ENCODE measurements at regions not wholly inside any gene's neighbourhood (a gene's known extent, or its start where the extent isn't known, plus 50 kb on each side); places are given as distances from the start of the nearest gene placed in this dataset.

GRCh38 chr3:182233405-182233804, 521.7 kb downstream of the SOX2 start:
- ATAC-seq (ENCODE audit: insufficient number of reproducible peaks, low FRiP score, low read depth), result no peak
- H3K4me1 ChIP-seq (ENCODE audit: control insufficient read depth in 1 of 2, low read depth in 2 of 2), result no peaks in the 10 kb centered on the region
- H3K4me3 ChIP-seq, result no peak overlapping the region
- DNase-seq (ENCODE audit: low spot score), result no peak
- no peaks in the 10 kb centered on the region for H3K27me3 ChIP-seq (replicated peaks; ENCODE audit: insufficient read depth)
- H3K36me3 ChIP-seq, result no peaks in the 10 kb centered on the region
- no peaks in the 10 kb centered on the region for H3K9me3 ChIP-seq
- H3K27ac ChIP-seq, result no peak overlapping the region
- TF ChIP-seq CTCF (IDR thresholded peaks at IDR 0.05), result no peak

- Histone ChIP-seq H3K36me3 (no peaks in the 10 kb centered on the region), H3K9me3 (no peaks in the 10 kb centered on the region), H3K27me3 (replicated peaks; ENCODE audit: insufficient read depth) (no peaks in the 10 kb centered on the region), H3K27ac (no peak overlapping the region), H3K4me3 (no peak overlapping the region), H3K4me1 (ENCODE audit: control insufficient read depth in 1 of 2, low read depth in 2 of 2) (no peaks in the 10 kb centered on the region)
- TF ChIP-seq CTCF (IDR thresholded peaks at IDR 0.05), result no peak
- no peak for ATAC-seq (ENCODE audit: insufficient number of reproducible peaks, low FRiP score, low read depth)
- DNase-seq (ENCODE audit: low spot score), result no peak
These were observed 522.2 kb downstream of the SOX2 start for GRCh38 chr3:182233957-182234356.

- Histone ChIP-seq H3K4me3 (no peak overlapping the region), H3K27ac (no peak overlapping the region), H3K9me3 (no peaks in the 10 kb centered on the region), H3K27me3 (replicated peaks; ENCODE audit: insufficient read depth) (no peaks in the 10 kb centered on the region), H3K36me3 (no peaks in the 10 kb centered on the region), H3K4me1 (ENCODE audit: control insufficient read depth in 1 of 2, low read depth in 2 of 2) (no peaks in the 10 kb centered on the region)
- no peak for TF ChIP-seq CTCF (IDR thresholded peaks at IDR 0.05)
- DNase-seq (ENCODE audit: low spot score) (no peak), ATAC-seq (ENCODE audit: insufficient number of reproducible peaks, low FRiP score, low read depth) (no peak)
These were observed 523.2 kb downstream of the SOX2 start for GRCh38 chr3:182234881-182235280.

GRCh38 chr3:182235504-182235903, 523.8 kb downstream of the SOX2 start:
- H3K27ac ChIP-seq, result no peak overlapping the region
- DNase-seq (ENCODE audit: low spot score) (no peak), ATAC-seq (ENCODE audit: insufficient number of reproducible peaks, low FRiP score, low read depth) (no peak)
- no peaks in the 10 kb centered on the region for H3K9me3 ChIP-seq
- H3K4me3 ChIP-seq, result no peak overlapping the region
- no peaks in the 10 kb centered on the region for H3K36me3 ChIP-seq
- no peaks in the 10 kb centered on the region for H3K4me1 ChIP-seq (ENCODE audit: control insufficient read depth in 1 of 2, low read depth in 2 of 2)
- TF ChIP-seq CTCF (IDR thresholded peaks at IDR 0.05), result no peak
- H3K27me3 ChIP-seq (replicated peaks; ENCODE audit: insufficient read depth), result no peaks in the 10 kb centered on the region

- H3K9me3 ChIP-seq, result no peaks in the 10 kb centered on the region
- no peak for TF ChIP-seq CTCF (IDR thresholded peaks at IDR 0.05)
- no peaks in the 10 kb centered on the region for H3K27me3 ChIP-seq (replicated peaks; ENCODE audit: insufficient read depth)
- ATAC-seq (ENCODE audit: insufficient number of reproducible peaks, low FRiP score, low read depth), result no peak
- no peak overlapping the region for H3K27ac ChIP-seq
- H3K4me3 ChIP-seq, result no peak overlapping the region
- no peaks in the 10 kb centered on the region for H3K36me3 ChIP-seq
- no peak for DNase-seq (ENCODE audit: low spot score)
- H3K4me1 ChIP-seq (ENCODE audit: control insufficient read depth in 1 of 2, low read depth in 2 of 2), result no peaks in the 10 kb centered on the region
These were observed 526.4 kb downstream of the SOX2 start for GRCh38 chr3:182238126-182238525.
